ENCODE measurements at regions not wholly inside any gene's neighbourhood (a gene's known extent, or its start where the extent isn't known, plus 50 kb on each side); places are given as distances from the start of the nearest gene placed in this dataset.

GRCh38 chr2:41078341-41078740, 626.5 kb upstream of the SLC8A1 start:
- no peak for DNase-seq

DNA sequence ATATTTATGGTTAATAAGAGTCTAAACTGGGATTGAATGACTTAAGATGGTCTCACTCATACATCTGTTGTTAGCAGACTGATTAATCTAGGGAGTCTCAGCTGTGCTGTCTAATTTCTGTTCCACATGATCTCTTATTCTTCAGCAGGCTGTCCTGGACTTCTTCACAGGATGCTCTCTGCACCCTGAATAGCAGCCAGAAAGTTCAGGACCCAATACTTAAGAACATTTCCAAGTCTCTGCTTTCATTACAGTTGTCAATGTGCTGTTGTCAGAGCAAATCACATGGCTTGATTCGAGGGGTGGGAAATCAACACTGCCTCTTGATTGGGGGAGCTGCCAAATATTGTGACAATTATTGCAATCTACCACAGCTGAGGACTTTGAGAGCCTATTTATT, 627.1 kb upstream of the SLC8A1 start:
- no peak for DNase-seq

GRCh38 chr2:41084321-41084720, 632.4 kb upstream of the SLC8A1 start:
- no peak for DNase-seq

- DNase-seq, result no peak
These were observed 636.1 kb upstream of the SLC8A1 start for GRCh38 chr2:41087946-41088345.

DNA sequence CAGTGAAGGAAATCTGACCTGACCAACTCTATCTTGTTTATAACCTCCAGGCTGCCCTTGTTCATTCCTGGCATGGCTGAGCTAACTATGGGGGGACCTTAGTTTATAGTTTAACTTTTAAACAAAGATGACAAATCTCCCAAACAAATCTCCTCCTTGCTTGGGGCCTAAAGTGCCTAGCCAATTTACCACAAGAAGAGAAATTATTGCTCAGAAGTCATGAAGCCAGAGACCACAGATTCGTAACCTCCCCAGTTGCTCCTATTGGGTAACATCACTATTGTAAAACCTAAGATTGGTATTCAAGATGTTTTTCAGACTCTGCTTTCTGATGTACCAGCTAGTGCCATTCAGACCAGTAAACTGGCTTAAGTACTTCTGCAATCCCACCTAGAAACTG, 649.4 kb upstream of the SLC8A1 start:
- no peak for DNase-seq

DNA sequence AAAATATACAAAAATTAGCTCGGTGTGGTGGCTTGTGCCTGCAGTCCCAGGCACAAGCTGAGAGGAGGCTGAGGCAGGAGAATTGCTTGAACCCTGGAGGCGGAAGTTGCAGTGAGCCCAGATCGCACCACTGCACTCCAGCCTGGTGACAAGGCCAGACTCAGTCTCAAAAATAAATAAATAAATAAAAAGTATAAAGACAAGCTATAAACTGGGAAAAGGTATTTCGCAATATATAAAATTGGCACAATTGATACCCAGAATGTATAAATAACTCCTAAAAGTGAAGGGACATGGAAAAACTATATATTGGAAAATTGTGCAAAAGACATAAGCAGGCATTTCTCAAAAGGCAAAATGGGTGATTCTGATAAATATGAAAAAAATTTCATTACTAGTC, 657.9 kb upstream of the SLC8A1 start:
- no peak for DNase-seq

DNA sequence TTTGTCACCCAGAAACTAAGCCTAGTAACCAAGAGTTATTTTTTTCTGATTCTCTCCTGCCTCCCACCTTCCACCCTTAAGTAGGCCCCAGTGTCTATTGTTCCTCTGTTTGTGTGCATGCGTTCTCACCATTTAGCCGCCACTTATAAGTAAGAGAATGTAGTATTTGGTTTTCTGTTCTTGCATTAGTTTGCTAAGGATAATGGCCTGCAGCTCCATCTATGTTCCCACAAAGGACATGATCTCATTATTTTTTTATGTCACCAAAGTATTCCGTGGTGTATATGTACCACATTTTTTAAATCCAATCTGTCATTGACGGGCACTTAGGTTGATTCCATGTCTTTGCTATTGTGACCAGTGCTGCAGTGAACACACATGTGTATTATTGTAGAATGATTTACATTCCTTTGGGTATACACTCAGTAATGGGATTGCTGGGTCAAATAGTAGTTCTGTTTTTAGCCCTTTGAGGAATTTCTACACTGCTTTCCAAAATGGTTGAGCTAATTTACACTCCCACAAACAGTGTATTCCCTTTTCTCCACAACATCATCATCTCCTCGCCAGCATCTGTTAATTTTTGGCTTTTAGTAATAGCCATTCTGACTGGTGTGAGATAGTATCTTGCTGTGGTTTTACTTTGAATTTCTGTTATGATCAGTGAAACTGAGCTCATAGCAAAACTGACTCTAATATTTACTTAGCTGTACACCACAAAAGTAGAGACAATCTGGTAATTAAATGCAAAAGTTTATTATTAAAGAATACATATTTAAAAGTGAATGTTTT, 660.1 kb upstream of the SLC8A1 start:
- no peak for DNase-seq

DNA sequence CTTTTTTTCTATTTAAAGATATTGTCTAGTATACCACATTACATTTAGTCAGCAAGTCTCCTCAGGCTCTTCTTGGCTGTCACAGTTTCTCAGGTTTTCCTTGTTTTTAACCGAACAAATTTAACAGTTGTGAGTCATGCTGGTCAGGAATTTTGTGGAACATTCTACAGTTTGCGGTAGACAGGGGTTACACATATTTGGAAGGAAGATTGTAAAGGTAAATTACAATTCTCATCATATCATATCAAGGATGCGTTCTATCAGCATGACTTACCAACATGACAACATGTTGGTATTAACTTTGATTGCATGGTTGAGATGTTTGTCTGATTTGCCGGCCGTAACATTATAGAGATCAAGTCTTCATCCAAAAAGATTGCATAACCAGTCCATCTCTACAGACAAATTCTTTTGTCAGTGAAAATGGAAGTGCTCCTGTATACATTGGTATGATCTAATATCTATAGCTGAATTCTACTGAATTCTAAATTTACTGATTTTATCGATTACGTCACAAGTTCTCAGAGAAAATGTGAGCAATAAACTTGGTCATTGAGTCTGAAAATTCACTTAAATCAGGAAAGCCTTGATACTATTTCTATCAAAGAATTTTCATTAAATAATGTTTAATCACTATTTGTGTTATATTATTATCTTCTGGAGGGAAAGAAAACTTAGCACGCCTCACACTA, 664.4 kb upstream of the SLC8A1 start:
- DNase-seq, result no peak

- no peak for DNase-seq
These were observed 667.6 kb upstream of the SLC8A1 start for GRCh38 chr2:41119489-41119888.

DNA sequence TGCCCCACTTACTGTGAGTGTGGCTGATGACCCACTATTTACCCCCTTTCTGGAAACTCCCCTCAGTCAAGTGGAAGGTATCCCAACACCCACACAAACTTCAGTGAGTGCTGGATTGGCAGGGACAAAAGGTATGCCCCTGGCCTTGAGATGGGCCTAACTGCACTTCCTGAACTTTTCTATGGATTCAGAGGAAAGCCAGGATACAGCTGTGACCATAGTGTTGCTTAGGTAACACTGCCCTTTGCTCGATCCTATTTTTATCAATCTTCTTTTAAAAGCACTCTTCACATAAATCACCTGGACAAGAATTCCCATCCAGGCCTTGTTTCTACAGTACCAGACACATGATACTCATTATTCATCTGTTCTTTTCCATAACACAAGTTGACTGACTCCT, 671.5 kb upstream of the SLC8A1 start:
- DNase-seq, result no peak

GRCh38 chr2:41127351-41127750, 675.5 kb upstream of the SLC8A1 start:
- no peak for DNase-seq

DNA sequence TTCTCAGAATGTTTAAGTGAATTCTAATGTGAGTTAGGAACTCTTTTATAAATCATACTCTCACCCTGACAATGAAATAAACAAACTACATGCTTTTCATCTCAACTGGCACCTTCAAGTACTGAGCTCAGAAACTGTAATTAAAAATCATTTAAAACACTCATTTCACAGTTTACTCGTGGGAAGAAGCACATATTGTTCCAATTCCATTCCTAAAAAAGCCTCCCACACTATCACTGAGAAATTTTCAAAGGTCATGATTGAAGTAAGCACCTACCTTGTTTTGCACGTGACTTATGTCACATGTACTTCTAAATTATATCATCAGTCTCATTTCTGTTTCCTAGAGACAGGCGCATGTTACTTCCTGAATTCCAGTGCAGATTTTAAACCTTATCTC, 678.1 kb upstream of the SLC8A1 start:
- DNase-seq, result no peak

DNA sequence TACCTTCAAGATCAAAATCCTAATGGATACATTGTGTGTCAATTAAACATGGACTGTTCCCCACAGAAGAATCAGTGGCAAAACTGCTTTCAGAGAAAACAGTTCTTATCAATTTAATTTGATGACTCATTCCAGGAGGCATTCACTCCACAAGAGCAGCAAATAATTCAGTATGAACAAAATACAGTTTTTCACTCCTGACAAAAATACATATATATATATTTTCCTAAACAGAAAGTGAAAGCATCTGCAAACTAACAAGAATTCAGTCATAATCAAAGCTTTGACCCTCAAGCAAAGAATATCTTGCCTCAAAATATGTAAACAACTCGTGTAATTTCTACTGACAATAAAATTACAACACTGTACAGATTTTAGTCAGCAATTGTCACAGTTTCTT, 685.1 kb upstream of the SLC8A1 start:
- DNase-seq, result no peak

- DNase-seq, result no peak
These were observed 689.4 kb upstream of the SLC8A1 start for GRCh38 chr2:41141146-41141791.

DNA sequence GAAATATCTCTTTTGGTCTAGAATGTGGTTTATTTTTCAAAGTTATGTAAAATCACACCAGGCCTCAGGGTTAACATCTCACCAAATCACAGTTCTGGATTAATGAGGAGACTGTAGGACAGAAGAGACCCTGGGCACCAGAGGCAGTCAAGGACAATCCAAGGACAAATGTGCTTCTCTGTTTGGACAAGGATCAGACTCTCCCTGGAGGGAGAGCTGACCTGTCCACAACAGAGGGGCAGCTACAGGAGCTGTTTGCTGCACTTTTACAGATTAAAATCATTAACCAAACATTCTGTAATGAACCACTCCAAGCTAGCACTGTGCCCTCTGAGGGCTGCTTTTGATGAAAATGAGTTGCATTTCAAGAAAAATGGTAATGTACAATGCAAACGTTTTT, 690.6 kb upstream of the SLC8A1 start:
- DNase-seq, result no peak

GRCh38 chr2:41145066-41145465, 693.2 kb upstream of the SLC8A1 start:
- DNase-seq, result no peak

DNA sequence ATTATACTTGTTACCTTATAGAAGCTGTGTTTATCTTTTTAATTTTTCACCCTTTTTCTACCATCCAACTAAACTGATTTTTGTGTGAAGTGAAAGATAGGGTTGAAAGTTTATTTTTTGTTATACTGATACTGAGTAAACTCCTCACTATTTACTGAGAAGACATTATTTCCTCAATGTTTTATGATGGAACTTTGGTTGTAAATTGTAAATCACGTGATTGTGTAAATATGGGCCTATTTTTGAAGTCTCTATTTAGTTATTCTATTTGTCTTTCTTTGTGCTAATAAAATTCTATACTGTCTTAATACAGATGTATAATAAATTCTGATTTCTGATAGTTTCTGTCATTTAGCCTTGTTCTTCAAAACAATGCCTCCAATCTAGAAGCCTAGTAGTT, 697.2 kb upstream of the SLC8A1 start:
- DNase-seq, result no peak

GRCh38 chr2:41151746-41152145, 699.9 kb upstream of the SLC8A1 start:
- no peak for DNase-seq

GRCh38 chr2:41152318-41152717, 700.4 kb upstream of the SLC8A1 start:
- no peak for DNase-seq

- no peak for DNase-seq
These were observed 708.5 kb upstream of the SLC8A1 start for GRCh38 chr2:41160439-41160838.

DNA sequence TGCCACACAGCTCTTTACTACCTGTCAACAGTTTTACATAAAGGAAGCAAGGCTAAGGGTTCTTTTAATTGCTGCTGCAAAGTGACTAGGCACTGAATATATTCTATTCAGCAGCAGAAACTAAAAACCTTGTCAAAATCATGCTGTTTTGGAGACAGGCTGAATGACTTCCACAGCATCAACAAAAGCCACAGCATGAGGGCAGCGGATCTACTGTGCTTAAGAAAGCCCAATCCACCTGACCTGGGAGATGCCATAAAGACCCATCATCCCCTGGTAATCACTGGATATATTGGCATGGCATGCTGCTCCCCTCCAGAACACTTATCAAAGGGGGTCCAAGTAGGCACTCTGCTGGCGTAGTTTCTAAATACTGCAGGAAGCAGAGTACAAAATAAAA, 715.1 kb upstream of the SLC8A1 start:
- DNase-seq, result no peak

DNA sequence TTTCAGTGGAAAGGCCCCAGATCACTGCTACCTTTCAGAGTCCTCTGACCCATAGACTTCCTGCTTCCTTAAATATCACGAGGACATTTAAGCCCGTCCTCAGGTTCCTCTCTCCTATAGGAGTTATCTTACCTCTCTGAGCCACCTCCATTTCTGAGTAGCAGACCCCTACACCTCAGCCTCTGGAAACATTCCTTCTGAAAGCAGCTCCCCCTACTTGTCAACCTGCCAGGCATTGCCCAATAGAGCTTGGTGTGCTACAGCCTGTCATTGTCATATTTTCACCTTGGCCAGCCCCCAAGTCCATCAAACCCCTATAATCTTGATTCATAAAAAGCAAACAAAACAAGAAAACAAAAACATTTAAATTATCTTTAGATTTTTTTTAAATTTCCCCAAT, 717.9 kb upstream of the SLC8A1 start:
- no peak for DNase-seq

GRCh38 chr2:41170589-41170988, 718.7 kb upstream of the SLC8A1 start:
- no peak for DNase-seq

- no peak for DNase-seq
These were observed 728.5 kb upstream of the SLC8A1 start for GRCh38 chr2:41180387-41180786.
